GM12875 (cell line): ENCODE measurements at regions not wholly inside any gene's neighbourhood (a gene's known extent, or its start where the extent isn't known, plus 50 kb on each side); places are given as distances from the start of the nearest gene placed in this dataset.

Experiments
- H3K4me3 ChIP-seq: one replicate; pipeline ENCODE4 v1.5.1; 2011; ENCODE audit warnings: low read depth, low read length, control low read depth
- CTCF ChIP-seq: IDR thresholded peaks from 2 replicates; pipeline ENCODE4 v1.5.1; 2011; ENCODE audit warnings: low read depth, mild to moderate bottlenecking, control low read depth, inconsistent platforms, low read length, moderate library complexity, borderline replicate concordance; ENCODE audit not compliant: insufficient read depth

GRCh38 chr2:23241611-23242245 is 143.3 kb upstream of the KLHL29 start:
- no peak overlapping the region for H3K4me3 ChIP-seq
- TF ChIP-seq CTCF = no peak

- TF ChIP-seq CTCF = no peak
- H3K4me3 ChIP-seq = no peak overlapping the region
Measured at GRCh38 chr2:23243073-23243659, 141.8 kb upstream of the KLHL29 start.

- H3K4me3 ChIP-seq = no peak overlapping the region
- no peak for TF ChIP-seq CTCF
Measured at GRCh38 chr2:23244617-23245016, 140.4 kb upstream of the KLHL29 start.

GRCh38 chr2:23246992-23247683 is 137.8 kb upstream of the KLHL29 start:
- TF ChIP-seq CTCF = no peak
- H3K4me3 ChIP-seq = no peak overlapping the region

- TF ChIP-seq CTCF = no peak
- H3K4me3 ChIP-seq = no peak overlapping the region
Measured at GRCh38 chr2:23248667-23249066, 136.3 kb upstream of the KLHL29 start.

- no peak for TF ChIP-seq CTCF
- no peak overlapping the region for H3K4me3 ChIP-seq
Measured at GRCh38 chr2:23249348-23249747, 135.6 kb upstream of the KLHL29 start.

- no peak overlapping the region for H3K4me3 ChIP-seq
- TF ChIP-seq CTCF = no peak
Measured at GRCh38 chr2:23250371-23250770, 134.6 kb upstream of the KLHL29 start.
